Cardiac muscle cell (in vitro differentiated cells and primary cell): ENCODE measurements at regions not wholly inside any gene's neighbourhood (a gene's known extent, or its start where the extent isn't known, plus 50 kb on each side); places are given as distances from the start of the nearest gene placed in this dataset.

Experiments
- DNase-seq, 2 donors: peaks; one replicate each; pipeline versions ENCODE4 v3.0.0 to v3.0.0-alpha.2; 2010 to 2017; ENCODE audit warnings: low read depth in 1 of 2, low spot score in 1 of 2
- H3K27ac ChIP-seq: fragments of 200-600 bp; sonication (generic); 2 replicates; pipeline ENCODE4 v1.5.1; 2016
- H3K27me3 ChIP-seq: fragments of 200-600 bp; sonication (generic); 2 replicates; pipeline ENCODE4 v1.6.0; 2016; ENCODE audit warnings: control low read depth
- H3K36me3 ChIP-seq: fragments of 200-600 bp; sonication (generic); 2 replicates; pipeline ENCODE4 v1.5.1; 2016; ENCODE audit warnings: control low read depth
- H3K4me1 ChIP-seq: fragments of 200-600 bp; sonication (generic); 2 replicates; pipeline ENCODE4 v1.8.1; 2017; ENCODE audit warnings: low read depth, mild to moderate bottlenecking, mixed run types
- H3K4me3 ChIP-seq: fragments of 200-600 bp; sonication (generic); 2 replicates; pipeline ENCODE4 v1.5.1; 2016; ENCODE audit warnings: mild to moderate bottlenecking
- H3K9me3 ChIP-seq: fragments of 200-600 bp; sonication (generic); 2 replicates; pipeline ENCODE4 v1.5.1; 2017; ENCODE audit warnings: low read depth, mild to moderate bottlenecking, control low read depth
- TF ChIP-seq, protein P1 (sequence below): IDR thresholded peaks from 2 replicates; pipeline ENCODE4 v1.5.1; 2012; ENCODE audit warnings: low read depth, mild to moderate bottlenecking, low read length

DNA sequence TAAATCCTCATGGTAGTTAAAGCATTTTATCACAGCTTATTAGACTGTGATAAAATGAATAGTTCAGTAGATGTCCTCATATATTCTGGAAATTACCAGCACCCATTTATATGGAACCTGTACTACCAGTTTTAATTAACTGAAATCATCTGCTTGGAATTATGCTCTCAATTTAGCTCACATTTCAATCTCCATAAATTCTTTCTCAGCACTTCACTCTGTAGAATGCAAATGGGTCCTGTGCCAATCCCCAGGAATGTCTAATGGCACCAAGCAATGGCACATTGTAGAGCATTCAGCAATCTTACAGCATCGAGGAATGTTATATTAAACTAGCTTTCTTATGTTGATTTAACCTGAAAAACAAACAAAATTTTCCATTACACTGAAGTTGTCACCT, 355.1 kb downstream of the PDHA2 start:
- H3K27me3 ChIP-seq = no peaks in the 10 kb centered on the region

DNA sequence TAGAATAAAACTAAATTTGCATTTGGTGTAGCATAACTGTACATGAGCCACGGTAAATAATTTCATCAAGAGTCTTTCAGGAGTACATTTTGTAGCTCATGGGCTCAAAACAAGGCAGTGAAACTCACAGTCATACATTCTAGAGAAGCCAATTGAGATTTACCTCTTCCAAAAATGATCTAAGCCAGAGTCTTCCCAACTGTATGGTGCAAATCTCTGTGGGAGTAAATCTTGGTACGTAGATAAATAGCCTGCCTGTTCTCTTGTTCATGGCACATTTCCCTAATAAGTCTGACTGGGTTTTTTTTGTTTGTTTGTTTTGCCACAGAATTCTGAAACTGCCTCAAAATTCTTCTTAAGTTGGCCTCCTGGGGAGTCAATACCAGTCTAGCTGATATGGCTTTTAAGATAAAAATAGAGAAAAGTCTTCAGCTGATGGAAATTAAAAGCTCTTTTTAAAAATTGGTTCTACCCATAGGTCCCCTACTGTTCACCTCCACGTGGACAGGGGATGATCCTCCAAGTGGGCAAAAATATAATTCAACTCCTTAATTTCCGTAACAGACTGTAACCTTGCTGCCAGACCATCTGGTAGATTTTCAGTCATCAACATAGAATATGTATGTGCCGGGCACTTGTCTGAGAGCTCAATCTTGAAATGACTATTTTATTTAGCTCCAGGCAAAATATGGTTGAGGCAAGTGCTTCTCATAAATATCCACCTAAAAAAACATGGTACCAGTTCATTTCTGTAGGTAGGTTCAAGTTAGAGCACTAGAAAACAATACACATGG, 365.4 kb downstream of the PDHA2 start:
- Histone ChIP-seq H3K27ac (no peak overlapping the region), H3K9me3 (no peaks in the 10 kb centered on the region), H3K4me3 (no peak overlapping the region), H3K36me3 (no peaks in the 10 kb centered on the region), H3K4me1 (no peaks in the 10 kb centered on the region), H3K27me3 (no peaks in the 10 kb centered on the region)
- TF ChIP-seq, protein P1, sequence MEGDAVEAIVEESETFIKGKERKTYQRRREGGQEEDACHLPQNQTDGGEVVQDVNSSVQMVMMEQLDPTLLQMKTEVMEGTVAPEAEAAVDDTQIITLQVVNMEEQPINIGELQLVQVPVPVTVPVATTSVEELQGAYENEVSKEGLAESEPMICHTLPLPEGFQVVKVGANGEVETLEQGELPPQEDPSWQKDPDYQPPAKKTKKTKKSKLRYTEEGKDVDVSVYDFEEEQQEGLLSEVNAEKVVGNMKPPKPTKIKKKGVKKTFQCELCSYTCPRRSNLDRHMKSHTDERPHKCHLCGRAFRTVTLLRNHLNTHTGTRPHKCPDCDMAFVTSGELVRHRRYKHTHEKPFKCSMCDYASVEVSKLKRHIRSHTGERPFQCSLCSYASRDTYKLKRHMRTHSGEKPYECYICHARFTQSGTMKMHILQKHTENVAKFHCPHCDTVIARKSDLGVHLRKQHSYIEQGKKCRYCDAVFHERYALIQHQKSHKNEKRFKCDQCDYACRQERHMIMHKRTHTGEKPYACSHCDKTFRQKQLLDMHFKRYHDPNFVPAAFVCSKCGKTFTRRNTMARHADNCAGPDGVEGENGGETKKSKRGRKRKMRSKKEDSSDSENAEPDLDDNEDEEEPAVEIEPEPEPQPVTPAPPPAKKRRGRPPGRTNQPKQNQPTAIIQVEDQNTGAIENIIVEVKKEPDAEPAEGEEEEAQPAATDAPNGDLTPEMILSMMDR = no peak
- peak in 1 of 2 donors; percentile 57 for DNase-seq

More for the DNA sequence above, 355.1 kb downstream of the PDHA2 start:
- Histone ChIP-seq H3K27ac (no peak overlapping the region), H3K9me3 (no peaks in the 10 kb centered on the region), H3K4me3 (no peak overlapping the region), H3K36me3 (no peaks in the 10 kb centered on the region), H3K4me1 (no peaks in the 10 kb centered on the region)
- no peak for DNase-seq
- TF ChIP-seq, protein P1 = no peak

DNA sequence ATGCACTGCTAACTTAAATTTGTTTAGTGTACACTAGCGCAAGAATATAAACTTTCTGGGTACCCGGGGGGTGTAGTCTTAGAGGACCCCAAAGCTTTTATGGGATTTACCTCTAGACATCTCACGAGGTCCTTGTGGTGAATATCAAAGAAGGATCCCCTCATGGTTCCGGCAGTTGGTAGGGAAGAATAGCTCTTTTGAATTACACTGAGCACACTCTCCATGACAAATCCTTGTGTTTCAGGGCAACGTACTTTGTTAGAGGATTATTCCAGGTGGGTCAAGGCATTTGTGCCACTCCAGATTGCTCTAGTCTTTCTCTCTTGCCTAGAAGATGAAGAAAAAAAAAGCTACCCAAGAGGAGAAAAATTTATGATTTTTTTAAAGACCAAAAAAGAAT, 387.6 kb downstream of the PDHA2 start:
- TF ChIP-seq, protein P1 = no peak
- H3K27me3 ChIP-seq = no peaks in the 10 kb centered on the region
- DNase-seq = no peak
- H3K9me3 ChIP-seq = no peaks in the 10 kb centered on the region
- H3K4me3 ChIP-seq = no peak overlapping the region
- no peak overlapping the region for H3K27ac ChIP-seq
- H3K4me1 ChIP-seq = no peaks in the 10 kb centered on the region
- H3K36me3 ChIP-seq = no peaks in the 10 kb centered on the region

DNA sequence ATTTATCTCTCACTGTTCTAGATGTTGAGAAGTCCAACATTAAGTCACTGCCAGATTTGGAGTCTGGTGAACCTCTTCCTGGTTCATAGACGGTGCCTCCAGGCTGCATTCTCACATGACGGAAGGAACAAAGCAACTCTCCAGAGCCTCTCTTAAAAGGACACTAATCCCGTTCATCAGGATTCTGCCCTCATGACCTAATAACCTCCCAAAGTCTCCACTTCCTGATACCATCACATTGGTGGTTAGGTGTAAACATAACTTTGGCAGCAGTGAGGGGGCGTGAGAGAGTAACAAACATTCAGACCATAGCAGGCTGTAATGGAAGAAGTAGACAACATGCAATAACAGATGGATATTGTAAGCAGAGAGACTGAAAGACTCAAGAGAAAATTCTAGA, 388.6 kb downstream of the PDHA2 start:
- Histone ChIP-seq H3K9me3 (no peaks in the 10 kb centered on the region), H3K27me3 (no peaks in the 10 kb centered on the region), H3K36me3 (no peaks in the 10 kb centered on the region), H3K4me1 (no peaks in the 10 kb centered on the region), H3K4me3 (no peak overlapping the region), H3K27ac (no peak overlapping the region)
- TF ChIP-seq, protein P1 = no peak
- DNase-seq = no peak

DNA sequence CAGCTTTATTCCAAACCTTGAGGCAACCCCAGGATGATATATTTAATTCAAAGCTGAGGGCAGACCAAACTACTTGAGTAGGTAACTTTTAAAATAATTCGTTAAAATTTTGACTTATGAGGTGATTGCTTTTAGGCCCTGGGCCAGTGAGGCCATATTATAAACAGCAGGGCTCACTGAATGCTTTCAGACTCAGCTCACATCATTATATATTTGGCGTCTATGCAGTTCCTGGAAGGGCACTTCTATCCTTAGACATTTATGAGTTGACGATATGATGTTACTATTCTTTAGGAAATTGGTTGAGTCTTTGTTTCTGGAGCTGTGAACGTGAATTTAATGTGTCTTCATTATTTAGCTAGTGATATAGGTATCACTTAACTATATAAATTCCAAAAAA, 400.1 kb downstream of the PDHA2 start:
- DNase-seq = no peak

More for the DNA sequence above, 400.1 kb downstream of the PDHA2 start:
- no peak overlapping the region for H3K4me3 ChIP-seq
- H3K36me3 ChIP-seq = no peaks in the 10 kb centered on the region
- TF ChIP-seq, protein P1 = no peak
- no peaks in the 10 kb centered on the region for H3K27me3 ChIP-seq
- H3K4me1 ChIP-seq = no peaks in the 10 kb centered on the region
- H3K27ac ChIP-seq = no peak overlapping the region
- H3K9me3 ChIP-seq = no peaks in the 10 kb centered on the region
